ENCODE measurements at regions not wholly inside any gene's neighbourhood (a gene's known extent, or its start where the extent isn't known, plus 50 kb on each side); places are given as distances from the start of the nearest gene placed in this dataset.

DNA sequence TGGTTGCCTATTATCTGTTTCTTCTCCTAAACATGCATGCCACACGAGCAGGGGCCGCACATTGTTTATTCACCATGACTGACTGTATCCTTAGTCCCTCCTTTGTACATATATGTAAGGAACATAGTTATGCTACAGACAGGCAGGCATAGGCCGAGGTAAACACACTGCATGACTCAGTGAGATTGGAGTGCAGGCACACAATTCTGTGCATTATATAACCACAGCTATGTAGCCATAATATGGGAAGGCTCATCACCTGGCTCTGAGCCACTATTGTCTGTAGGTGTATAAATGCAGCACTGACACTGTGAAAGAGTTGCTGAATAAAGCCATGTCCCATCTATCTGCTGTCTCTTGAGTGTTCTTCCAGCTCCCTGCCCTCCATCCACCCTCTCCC is 431.6 kb downstream of the IDS start:
- ChIA-PET CTCF (no interaction called here), POLR2A (no interaction called here)
- H3K4me3 ChIP-seq (ENCODE audit: control extremely low read depth in 1 of 5, extremely low read depth in 1 of 5, insufficient read depth in 1 of 5, low read depth in 2 of 5, low read length in 4 of 5), result no peak overlapping the region
- ATAC-seq (ENCODE audit: low read depth) (no peak), DNase-seq (no peak)
- intact Hi-C loops (cut with micrococcal nuclease), result no loop called here
- H4K20me1 ChIP-seq (ENCODE audit: control insufficient read depth, insufficient read depth, low read length, poor library complexity, severe bottlenecking), result no peaks in the 10 kb centered on the region
- no peak overlapping the region for H3K9ac ChIP-seq (ENCODE audit: low read length)
- no CpG with 5 or more reads among the region's 3 CpGs for WGBS (ENCODE audit: insufficient coverage)
- no peaks in the 10 kb centered on the region for H3K9me3 Mint-ChIP-seq (ENCODE audit: insufficient read depth)
- no peak overlapping the region for H3K4me2 ChIP-seq (replicated peaks; ENCODE audit: low read depth, low read length, poor library complexity, severe bottlenecking)
- H3K4me1 Mint-ChIP-seq, result peaks cover 6% of the 10 kb centered on the region
- H2AFZ ChIP-seq (ENCODE audit: insufficient read depth, low read depth, low read length, poor library complexity, severe bottlenecking), result no peak overlapping the region
- no peak overlapping the region for H3K27ac Mint-ChIP-seq
- TF ChIP-seq, protein P1, sequence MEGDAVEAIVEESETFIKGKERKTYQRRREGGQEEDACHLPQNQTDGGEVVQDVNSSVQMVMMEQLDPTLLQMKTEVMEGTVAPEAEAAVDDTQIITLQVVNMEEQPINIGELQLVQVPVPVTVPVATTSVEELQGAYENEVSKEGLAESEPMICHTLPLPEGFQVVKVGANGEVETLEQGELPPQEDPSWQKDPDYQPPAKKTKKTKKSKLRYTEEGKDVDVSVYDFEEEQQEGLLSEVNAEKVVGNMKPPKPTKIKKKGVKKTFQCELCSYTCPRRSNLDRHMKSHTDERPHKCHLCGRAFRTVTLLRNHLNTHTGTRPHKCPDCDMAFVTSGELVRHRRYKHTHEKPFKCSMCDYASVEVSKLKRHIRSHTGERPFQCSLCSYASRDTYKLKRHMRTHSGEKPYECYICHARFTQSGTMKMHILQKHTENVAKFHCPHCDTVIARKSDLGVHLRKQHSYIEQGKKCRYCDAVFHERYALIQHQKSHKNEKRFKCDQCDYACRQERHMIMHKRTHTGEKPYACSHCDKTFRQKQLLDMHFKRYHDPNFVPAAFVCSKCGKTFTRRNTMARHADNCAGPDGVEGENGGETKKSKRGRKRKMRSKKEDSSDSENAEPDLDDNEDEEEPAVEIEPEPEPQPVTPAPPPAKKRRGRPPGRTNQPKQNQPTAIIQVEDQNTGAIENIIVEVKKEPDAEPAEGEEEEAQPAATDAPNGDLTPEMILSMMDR (IDR thresholded peaks at IDR 0.05), result no peak
- TF ChIP-seq EZH2 (IDR thresholded peaks at IDR 0.05; ENCODE audit: borderline replicate concordance, insufficient read depth, low read depth, low read length, poor library complexity, severe bottlenecking), result no peak
- no peaks in the 10 kb centered on the region for H3K27me3 ChIP-seq (replicated peaks in 1 of 4; ENCODE audit: control extremely low read depth in 1 of 4, control insufficient read depth in 3 of 4, insufficient read depth in 4 of 4, low read length in 3 of 4)
- no peak overlapping the region for H3K4me3 Mint-ChIP-seq
- no peaks in the 10 kb centered on the region for H3K4me1 ChIP-seq (ENCODE audit: control insufficient read depth in 2 of 2, insufficient read depth in 2 of 2, low read length in 2 of 2)
- no peaks in the 10 kb centered on the region for H3K27me3 Mint-ChIP-seq
- no peaks in the 10 kb centered on the region for H3K79me2 ChIP-seq (ENCODE audit: control insufficient read depth, insufficient read depth, low read length)
- H3K27ac ChIP-seq (ENCODE audit: low read length in 2 of 2), result no peak overlapping the region
- no peaks in the 10 kb centered on the region for H3K36me3 ChIP-seq (replicated peaks in 1 of 2; ENCODE audit: control extremely low read depth in 1 of 2, control insufficient read depth in 1 of 2, extremely low read depth in 1 of 2, insufficient read depth in 2 of 2, low read length in 1 of 2)
- H3K9me3 ChIP-seq (ENCODE audit: control extremely low read depth in 1 of 3, control insufficient read depth in 2 of 3, insufficient read depth in 1 of 3, low read length in 2 of 3), result no peaks in the 10 kb centered on the region

DNA sequence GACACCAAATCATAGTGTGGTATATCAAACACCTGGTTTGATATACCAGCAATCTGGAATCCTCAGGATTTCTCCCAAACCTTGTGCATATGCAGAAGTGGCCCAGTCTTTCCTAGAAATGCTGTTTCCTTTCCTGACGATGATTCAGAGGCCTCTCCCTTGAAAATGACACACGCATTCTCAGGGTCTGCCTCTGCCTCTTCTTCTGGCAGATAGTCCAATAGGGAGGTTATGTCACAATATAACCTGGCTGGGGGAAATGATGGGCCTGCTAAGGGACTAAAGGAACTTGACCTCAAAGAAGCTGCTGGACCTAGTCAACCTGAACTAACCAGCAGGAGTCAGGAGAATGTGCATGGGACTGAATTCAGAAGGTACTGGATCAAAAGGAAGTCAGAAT is 435.2 kb downstream of the IDS start:
- H3K9me3 ChIP-seq (ENCODE audit: control extremely low read depth in 1 of 3, control insufficient read depth in 2 of 3, insufficient read depth in 1 of 3, low read length in 2 of 3), result no peaks in the 10 kb centered on the region
- H3K36me3 ChIP-seq (replicated peaks in 1 of 2; ENCODE audit: control extremely low read depth in 1 of 2, control insufficient read depth in 1 of 2, extremely low read depth in 1 of 2, insufficient read depth in 2 of 2, low read length in 1 of 2), result no peaks in the 10 kb centered on the region
- H2AFZ ChIP-seq (ENCODE audit: insufficient read depth, low read depth, low read length, poor library complexity, severe bottlenecking), result no peak overlapping the region
- Mint-ChIP-seq H3K9me3 (ENCODE audit: insufficient read depth) (no peaks in the 10 kb centered on the region), H3K4me1 (peaks cover 6% of the 10 kb centered on the region), H3K4me3 (no peak overlapping the region), H3K27ac (no peak overlapping the region), H3K27me3 (no peaks in the 10 kb centered on the region)
- ChIA-PET POLR2A (no interaction called here), CTCF (no interaction called here)
- H3K27me3 ChIP-seq (replicated peaks in 1 of 4; ENCODE audit: control extremely low read depth in 1 of 4, control insufficient read depth in 3 of 4, insufficient read depth in 4 of 4, low read length in 3 of 4), result no peaks in the 10 kb centered on the region
- TF ChIP-seq, protein P1 (IDR thresholded peaks at IDR 0.05), result no peak
- TF ChIP-seq EZH2 (IDR thresholded peaks at IDR 0.05; ENCODE audit: borderline replicate concordance, insufficient read depth, low read depth, low read length, poor library complexity, severe bottlenecking), result no peak
- no CpG with 5 or more reads among the region's 2 CpGs for WGBS (ENCODE audit: insufficient coverage)
- no peak overlapping the region for H3K27ac ChIP-seq (ENCODE audit: low read length in 2 of 2)
- no peaks in the 10 kb centered on the region for H3K4me1 ChIP-seq (ENCODE audit: control insufficient read depth in 2 of 2, insufficient read depth in 2 of 2, low read length in 2 of 2)
- no peak overlapping the region for H3K4me2 ChIP-seq (replicated peaks; ENCODE audit: low read depth, low read length, poor library complexity, severe bottlenecking)
- no peaks in the 10 kb centered on the region for H4K20me1 ChIP-seq (ENCODE audit: control insufficient read depth, insufficient read depth, low read length, poor library complexity, severe bottlenecking)
- DNase-seq (no peak), ATAC-seq (ENCODE audit: low read depth) (no peak)
- intact Hi-C loops (cut with micrococcal nuclease), result no loop called here
- no peak overlapping the region for H3K9ac ChIP-seq (ENCODE audit: low read length)
- H3K4me3 ChIP-seq (ENCODE audit: control extremely low read depth in 1 of 5, extremely low read depth in 1 of 5, insufficient read depth in 1 of 5, low read depth in 2 of 5, low read length in 4 of 5), result no peak overlapping the region
- H3K79me2 ChIP-seq (ENCODE audit: control insufficient read depth, insufficient read depth, low read length), result no peaks in the 10 kb centered on the region
